ENCODE measurements at regions not wholly inside any gene's neighbourhood (a gene's known extent, or its start where the extent isn't known, plus 50 kb on each side); places are given as distances from the start of the nearest gene placed in this dataset.

GRCh38 chr11:134579724-134580609, 167.9 kb upstream of the B3GAT1 start:
- Mint-ChIP-seq H3K27me3 (ENCODE audit: low read depth) (peaks cover 8% of the 10 kb centered on the region), H3K4me1 (ENCODE audit: low read depth) (peaks cover 18% of the 10 kb centered on the region), H3K4me3 (ENCODE audit: low read depth) (no peak overlapping the region), H3K9me3 (no peaks in the 10 kb centered on the region), H3K36me3 (ENCODE audit: low read depth) (no peaks in the 10 kb centered on the region), H3K27ac (no peak overlapping the region)
- DNase-seq (ENCODE audit: low spot score): no peak
- intact Hi-C loops (cut with micrococcal nuclease): no loop called here

GRCh38 chr11:134578807-134579723, 167.0 kb upstream of the B3GAT1 start:
- H3K27me3 Mint-ChIP-seq (ENCODE audit: low read depth): peaks cover 7% of the 10 kb centered on the region
- no peak overlapping the region for H3K4me3 Mint-ChIP-seq (ENCODE audit: low read depth)
- no peak overlapping the region for H3K27ac Mint-ChIP-seq
- H3K36me3 Mint-ChIP-seq (ENCODE audit: low read depth): no peaks in the 10 kb centered on the region
- DNase-seq (ENCODE audit: low spot score): no peak
- intact Hi-C loops (cut with micrococcal nuclease): no loop called here
- no peaks in the 10 kb centered on the region for H3K9me3 Mint-ChIP-seq
- peaks cover 17% of the 10 kb centered on the region for H3K4me1 Mint-ChIP-seq (ENCODE audit: low read depth)

GRCh38 chr11:134577751-134578395, 165.8 kb upstream of the B3GAT1 start:
- peaks cover 6% of the 10 kb centered on the region for H3K4me1 Mint-ChIP-seq (ENCODE audit: low read depth)
- no peak overlapping the region for H3K27ac Mint-ChIP-seq
- no peaks in the 10 kb centered on the region for H3K9me3 Mint-ChIP-seq
- no peak for DNase-seq (ENCODE audit: low spot score)
- peaks cover 5% of the 10 kb centered on the region for H3K27me3 Mint-ChIP-seq (ENCODE audit: low read depth)
- H3K4me3 Mint-ChIP-seq (ENCODE audit: low read depth): no peak overlapping the region
- H3K36me3 Mint-ChIP-seq (ENCODE audit: low read depth): no peaks in the 10 kb centered on the region
- intact Hi-C loops (cut with micrococcal nuclease): no loop called here

- Mint-ChIP-seq H3K36me3 (ENCODE audit: low read depth) (no peaks in the 10 kb centered on the region), H3K9me3 (no peaks in the 10 kb centered on the region), H3K27ac (no peak overlapping the region), H3K27me3 (ENCODE audit: low read depth) (peaks cover 5% of the 10 kb centered on the region), H3K4me3 (ENCODE audit: low read depth) (no peak overlapping the region), H3K4me1 (ENCODE audit: low read depth) (no peaks in the 10 kb centered on the region)
- intact Hi-C loops (cut with micrococcal nuclease): no loop called here
- no peak for DNase-seq (ENCODE audit: low spot score)
Observed at GRCh38 chr11:134576721-134577171, 164.7 kb upstream of the B3GAT1 start.

GRCh38 chr11:134576286-134576685, 164.2 kb upstream of the B3GAT1 start:
- Mint-ChIP-seq H3K27ac (no peak overlapping the region), H3K4me1 (ENCODE audit: low read depth) (no peaks in the 10 kb centered on the region), H3K9me3 (no peaks in the 10 kb centered on the region), H3K4me3 (ENCODE audit: low read depth) (no peak overlapping the region), H3K27me3 (ENCODE audit: low read depth) (peaks cover 5% of the 10 kb centered on the region), H3K36me3 (ENCODE audit: low read depth) (no peaks in the 10 kb centered on the region)
- DNase-seq (ENCODE audit: low spot score): no peak
- intact Hi-C loops (cut with micrococcal nuclease): no loop called here

- Mint-ChIP-seq H3K4me3 (ENCODE audit: low read depth) (no peak overlapping the region), H3K36me3 (ENCODE audit: low read depth) (no peaks in the 10 kb centered on the region), H3K27me3 (ENCODE audit: low read depth) (peaks cover 5% of the 10 kb centered on the region), H3K9me3 (no peaks in the 10 kb centered on the region), H3K4me1 (ENCODE audit: low read depth) (no peaks in the 10 kb centered on the region), H3K27ac (no peak overlapping the region)
- no peak for DNase-seq (ENCODE audit: low spot score)
- intact Hi-C loops (cut with micrococcal nuclease): no loop called here
Observed at GRCh38 chr11:134575504-134576230, 163.6 kb upstream of the B3GAT1 start.

- no peaks in the 10 kb centered on the region for H3K4me1 Mint-ChIP-seq (ENCODE audit: low read depth)
- no peaks in the 10 kb centered on the region for H3K36me3 Mint-ChIP-seq (ENCODE audit: low read depth)
- no peak overlapping the region for H3K27ac Mint-ChIP-seq
- intact Hi-C loops (cut with micrococcal nuclease): no loop called here
- H3K27me3 Mint-ChIP-seq (ENCODE audit: low read depth): peaks cover 8% of the 10 kb centered on the region
- DNase-seq (ENCODE audit: low spot score): no peak
- H3K4me3 Mint-ChIP-seq (ENCODE audit: low read depth): no peak overlapping the region
- no peaks in the 10 kb centered on the region for H3K9me3 Mint-ChIP-seq
Observed at GRCh38 chr11:134574947-134575346, 162.9 kb upstream of the B3GAT1 start.

GRCh38 chr11:134574425-134574824, 162.4 kb upstream of the B3GAT1 start:
- no peak for DNase-seq (ENCODE audit: low spot score)
- no peaks in the 10 kb centered on the region for H3K9me3 Mint-ChIP-seq
- peaks cover 8% of the 10 kb centered on the region for H3K27me3 Mint-ChIP-seq (ENCODE audit: low read depth)
- no peak overlapping the region for H3K4me3 Mint-ChIP-seq (ENCODE audit: low read depth)
- no peaks in the 10 kb centered on the region for H3K36me3 Mint-ChIP-seq (ENCODE audit: low read depth)
- no peaks in the 10 kb centered on the region for H3K4me1 Mint-ChIP-seq (ENCODE audit: low read depth)
- no peak overlapping the region for H3K27ac Mint-ChIP-seq
- intact Hi-C loops (cut with micrococcal nuclease): no loop called here

GRCh38 chr11:134573857-134574256, 161.8 kb upstream of the B3GAT1 start:
- no peaks in the 10 kb centered on the region for H3K4me1 Mint-ChIP-seq (ENCODE audit: low read depth)
- no peak for DNase-seq (ENCODE audit: low spot score)
- no peak overlapping the region for H3K4me3 Mint-ChIP-seq (ENCODE audit: low read depth)
- H3K9me3 Mint-ChIP-seq: no peaks in the 10 kb centered on the region
- H3K27me3 Mint-ChIP-seq (ENCODE audit: low read depth): peaks cover 8% of the 10 kb centered on the region
- no peaks in the 10 kb centered on the region for H3K36me3 Mint-ChIP-seq (ENCODE audit: low read depth)
- intact Hi-C loops (cut with micrococcal nuclease): no loop called here
- no peak overlapping the region for H3K27ac Mint-ChIP-seq

GRCh38 chr11:134572741-134573675, 161.0 kb upstream of the B3GAT1 start:
- no peaks in the 10 kb centered on the region for H3K9me3 Mint-ChIP-seq
- DNase-seq (ENCODE audit: low spot score): no peak
- no peak overlapping the region for H3K4me3 Mint-ChIP-seq (ENCODE audit: low read depth)
- intact Hi-C loops (cut with micrococcal nuclease): no loop called here
- no peaks in the 10 kb centered on the region for H3K4me1 Mint-ChIP-seq (ENCODE audit: low read depth)
- no peak overlapping the region for H3K27ac Mint-ChIP-seq
- peaks cover 11% of the 10 kb centered on the region for H3K27me3 Mint-ChIP-seq (ENCODE audit: low read depth)
- H3K36me3 Mint-ChIP-seq (ENCODE audit: low read depth): no peaks in the 10 kb centered on the region

GRCh38 chr11:134571301-134571700, 159.3 kb upstream of the B3GAT1 start:
- no peak for DNase-seq (ENCODE audit: low spot score)
- no peaks in the 10 kb centered on the region for H3K4me1 Mint-ChIP-seq (ENCODE audit: low read depth)
- no peaks in the 10 kb centered on the region for H3K36me3 Mint-ChIP-seq (ENCODE audit: low read depth)
- no peak overlapping the region for H3K27ac Mint-ChIP-seq
- H3K4me3 Mint-ChIP-seq (ENCODE audit: low read depth): no peak overlapping the region
- intact Hi-C loops (cut with micrococcal nuclease): no loop called here
- H3K27me3 Mint-ChIP-seq (ENCODE audit: low read depth): peaks cover 9% of the 10 kb centered on the region
- H3K9me3 Mint-ChIP-seq: no peaks in the 10 kb centered on the region

All from activated T-helper 2 cell treated with anti-CD3 and anti-CD28 coated beads, Interferon-gamma antibody, Interleukin-2, Interleukin-4, amounts not matched to agents 10 μg/mL and 5 μg/mL and 100 μg/mL, durations not matched to agents 14 hours and 24 hours and 36 hours (primary cell).